Kidney (tissue), 13 donors: ENCODE measurements at regions not wholly inside any gene's neighbourhood (a gene's known extent, or its start where the extent isn't known, plus 50 kb on each side); places are given as distances from the start of the nearest gene placed in this dataset.

Experiments used
- DNase-seq, 5 donors: peaks; one replicate each; pipeline ENCODE4 v3.0.0-alpha.2; 2013 to 2020
- FAIRE-seq: peaks from 2 replicates; lab custom pipeline; 2012; peaks lifted over from hg19 to GRCh38; lab: Jason Lieb, UNC
- H3K27ac ChIP-seq, 2 donors: one replicate each; pipeline ENCODE4 v1.7.0; 2013; ENCODE audit warnings: low read depth in 2 of 2, low read length in 2 of 2, inconsistent platforms in 1 of 2
- H3K27me3 ChIP-seq: one replicate; pipeline ENCODE4 v1.7.1; 2013; ENCODE audit warnings: low read length, inconsistent platforms; ENCODE audit not compliant: control insufficient read depth, insufficient read depth
- H3K36me3 ChIP-seq, 3 donors: one replicate each; pipeline versions ENCODE4 v1.7.0 to v1.7.1; 2013; ENCODE audit warnings: low read length in 3 of 3, control low read depth in 1 of 3, inconsistent platforms in 1 of 3; ENCODE audit not compliant: insufficient read depth in 3 of 3, control insufficient read depth in 2 of 3
- H3K4me1 ChIP-seq, 3 donors: one replicate each; pipeline versions ENCODE4 v1.7.0 to v1.7.1; 2013; ENCODE audit warnings: low read length in 3 of 3, inconsistent platforms in 1 of 3, low read depth in 1 of 3; ENCODE audit not compliant: control insufficient read depth in 2 of 3, insufficient read depth in 2 of 3
- H3K4me3 ChIP-seq, 3 donors: one replicate each; pipeline versions ENCODE4 v1.7.0 to v1.8.1; 2013; ENCODE audit warnings: low read length in 3 of 3, control low read depth in 1 of 3, inconsistent platforms in 1 of 3
- H3K9ac ChIP-seq, 3 donors: one replicate each; pipeline versions ENCODE4 v1.7.0 to v1.7.1; 2013; ENCODE audit warnings: low read length in 3 of 3, control low read depth in 1 of 3, inconsistent platforms in 1 of 3
- H3K9me3 ChIP-seq, 3 donors: one replicate each; pipeline versions ENCODE4 v1.7.0 to v1.7.1; 2013; ENCODE audit warnings: low read length in 3 of 3, control low read depth in 1 of 3, inconsistent platforms in 1 of 3; ENCODE audit not compliant: control insufficient read depth in 2 of 3, insufficient read depth in 1 of 3
- CTCF ChIP-seq: IDR thresholded peaks from 3 replicates; pipeline ENCODE4 v1.5.1; 2012; ENCODE audit warnings: mild to moderate bottlenecking, moderate library complexity, borderline replicate concordance; ENCODE audit not compliant: insufficient read depth; ENCODE audit errors: extremely low read depth
- intact Hi-C: fragments of 100-400 bp; cut with DNase I; formaldehyde crosslinking; loops from one replicate; pipeline ENCODE4 v1.11.1; 2022
- donor health status: control.
- donor health status: control.
- donor health status: control.
- donor health status: control.
- donor health status: control.
- donor health status: DM: yes; HTN: yes; CAD: no.
- donor health status: Normal renal cell carcinoma (clear cell type).

GRCh38 chr7:86002858-86003257, 640.9 kb upstream of the GRM3 start:
- Histone ChIP-seq H3K9ac (no peak overlapping the region), H3K4me1 (no peaks in the 10 kb centered on the region), H3K36me3 (no peaks in the 10 kb centered on the region), H3K4me3 (no peak overlapping the region), H3K27me3 (no peaks in the 10 kb centered on the region), H3K9me3 (peaks cover 0 to 3% (median 0%) of the 10 kb centered on the region in 3 donors), H3K27ac (no peak overlapping the region)
- no peak for DNase-seq
- no peak for FAIRE-seq
- intact Hi-C loops: no loop called here
- no peak for TF ChIP-seq CTCF

DNA sequence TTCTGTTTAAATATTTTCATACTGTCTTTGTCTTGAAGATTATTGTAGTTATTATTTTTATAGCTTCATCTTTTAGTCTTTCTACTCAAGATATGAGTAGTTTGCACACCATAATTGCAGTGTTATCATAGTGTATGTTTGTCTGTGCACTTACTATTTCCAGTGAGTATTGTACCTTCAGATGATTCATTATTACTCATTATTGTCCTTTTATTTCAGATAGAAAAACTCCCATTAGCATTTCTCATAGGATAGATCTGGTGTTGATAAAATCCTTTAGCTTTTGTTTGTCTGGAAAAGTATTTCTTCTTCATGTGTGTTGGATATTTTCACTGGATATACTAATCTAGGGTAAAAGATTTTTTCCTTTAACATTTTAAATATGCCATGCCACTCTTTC, 646.2 kb upstream of the GRM3 start:
- TF ChIP-seq CTCF: no peak
- no peak overlapping the region for H3K4me3 ChIP-seq
- H3K4me1 ChIP-seq: no peaks in the 10 kb centered on the region
- no peak overlapping the region for H3K27ac ChIP-seq
- H3K36me3 ChIP-seq: no peaks in the 10 kb centered on the region
- DNase-seq: no peak
- no peak overlapping the region for H3K9ac ChIP-seq
- no peak for FAIRE-seq
- no peaks in the 10 kb centered on the region for H3K27me3 ChIP-seq
- no peaks in the 10 kb centered on the region for H3K9me3 ChIP-seq
- intact Hi-C loops: no loop called here

DNA sequence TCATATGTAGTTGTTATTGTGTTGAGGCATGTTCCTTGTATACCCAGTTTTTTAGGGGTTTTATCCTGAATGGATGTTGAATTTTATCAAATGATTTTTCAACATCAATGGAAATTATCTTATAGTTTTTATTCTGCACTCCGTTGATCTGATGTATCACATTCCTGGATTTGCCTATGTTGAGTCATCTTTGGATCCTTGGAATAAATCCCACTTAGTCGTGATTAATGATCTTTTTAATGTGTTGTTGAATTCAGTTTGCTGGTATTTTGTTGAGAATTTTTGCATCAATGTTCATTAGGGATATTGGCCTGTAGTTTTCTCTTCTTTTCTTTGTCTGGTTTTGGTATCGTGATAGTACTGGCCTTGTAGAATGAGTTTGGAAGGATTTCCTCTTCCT, 648.6 kb upstream of the GRM3 start:
- no peak for DNase-seq
- Histone ChIP-seq H3K9ac (no peak overlapping the region), H3K4me1 (no peaks in the 10 kb centered on the region), H3K27ac (no peak overlapping the region), H3K9me3 (no peaks in the 10 kb centered on the region), H3K27me3 (no peaks in the 10 kb centered on the region), H3K36me3 (no peaks in the 10 kb centered on the region), H3K4me3 (no peak overlapping the region)
- no peak for TF ChIP-seq CTCF
- FAIRE-seq: no peak
- intact Hi-C loops: no loop called here

- Histone ChIP-seq H3K4me1 (no peaks in the 10 kb centered on the region), H3K36me3 (no peaks in the 10 kb centered on the region), H3K27me3 (no peaks in the 10 kb centered on the region), H3K4me3 (no peak overlapping the region), H3K9ac (no peak overlapping the region), H3K9me3 (no peaks in the 10 kb centered on the region), H3K27ac (no peak overlapping the region)
- intact Hi-C loops: no loop called here
- FAIRE-seq (no peak), DNase-seq (no peak)
- TF ChIP-seq CTCF: no peak
These were observed 663.0 kb upstream of the GRM3 start for GRCh38 chr7:85980740-85981139.
